AG04449 (cell line): ENCODE measurements at regions not wholly inside any gene's neighbourhood (a gene's known extent, or its start where the extent isn't known, plus 50 kb on each side); places are given as distances from the start of the nearest gene placed in this dataset.
"Not testable (repeated sequence)": the region's sequence is repeated elsewhere in the genome, so short reads cannot be mapped to it uniquely, and the experiment has no call there.

Experiments
- CTCF ChIA-PET: fragments of 350-600 bp; formaldehyde crosslinking; extraction: SDS; loops from one replicate; lab custom pipeline; 2021; ENCODE audit warnings: antibody characterized with exemption; lab: Yijun Ruan, JAX
- POLR2A ChIA-PET: fragments of 400-600, 350-600 bp; formaldehyde crosslinking; extraction: SDS; loops from one replicate; lab custom pipeline; 2020; ENCODE audit warnings: antibody characterized with exemption, inconsistent platforms; lab: Yijun Ruan, JAX
- DNase-seq: peaks from one replicate; pipeline ENCODE4 v3.0.0-alpha.2; 2010; ENCODE audit warnings: low read depth, low spot score
- H3K4me3 ChIP-seq: 2 replicates; pipeline ENCODE4 v1.5.1; 2011; ENCODE audit warnings: low read depth, mild to moderate bottlenecking, control low read depth, low read length
- CTCF ChIP-seq: IDR thresholded peaks from one replicate; pipeline ENCODE4 v1.5.1; 2011; ENCODE audit warnings: mild to moderate bottlenecking, moderate library complexity, low read length, control low read depth, inconsistent platforms; ENCODE audit not compliant: insufficient read depth; ENCODE audit errors: missing control alignments

GRCh38 chr1:143709606-143710259 is 262.1 kb downstream of the FAM72C start:
- CTCF ChIA-PET, H3K4me3 ChIP-seq, DNase-seq, POLR2A ChIA-PET: not testable (repeated sequence)
- peak; percentile 27 for TF ChIP-seq CTCF

DNA sequence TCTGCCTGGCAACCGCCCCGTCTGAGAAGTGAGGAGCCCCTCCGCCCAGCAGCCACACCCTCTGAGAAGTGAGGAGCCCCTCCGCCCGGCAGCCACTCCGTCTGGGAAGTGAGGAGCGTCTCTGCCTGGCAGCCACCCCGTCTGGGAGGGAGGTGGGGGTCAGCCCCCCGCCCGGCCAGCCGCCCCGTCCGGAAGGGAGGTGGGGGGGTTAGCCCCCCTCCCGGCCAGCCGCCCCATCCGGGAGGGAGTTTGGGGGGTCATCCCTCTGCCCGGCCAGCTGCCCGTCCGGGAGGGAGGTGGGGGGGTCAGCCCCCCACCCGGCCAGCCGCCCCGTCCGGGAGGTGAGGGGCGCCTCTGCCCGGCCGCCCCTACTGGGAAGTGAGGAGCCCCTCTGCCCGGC is 269.0 kb downstream of the FAM72C start:
- H3K4me3 ChIP-seq, DNase-seq, POLR2A ChIA-PET, CTCF ChIA-PET: not testable (repeated sequence)

DNA sequence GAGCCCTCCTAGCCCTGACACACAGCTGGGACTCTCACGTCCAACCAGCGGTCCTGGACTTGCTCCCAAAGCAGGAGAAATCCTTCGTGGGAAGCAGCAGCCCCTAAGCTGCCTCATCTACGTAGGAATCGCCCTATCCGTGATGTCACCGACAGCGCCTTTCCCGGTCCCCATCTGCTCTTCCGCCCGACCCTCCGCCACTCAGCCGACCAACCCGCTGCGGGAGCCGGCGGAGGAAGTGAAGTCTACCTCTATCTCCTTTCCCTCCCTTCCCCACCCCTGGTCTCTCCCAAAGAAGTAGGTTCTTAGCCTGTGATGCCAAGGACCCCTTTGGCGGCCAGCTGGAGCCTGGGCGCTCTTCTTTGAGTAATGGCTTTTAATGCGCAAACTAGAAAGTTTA is 272.1 kb downstream of the FAM72C start:
- DNase-seq: no peak
- no peak for TF ChIP-seq CTCF
- CTCF ChIA-PET: no interaction called here
- POLR2A ChIA-PET: no interaction called here
- no peak overlapping the region for H3K4me3 ChIP-seq

GRCh38 chr1:143699115-143699514 is 272.7 kb downstream of the FAM72C start:
- DNase-seq: no peak
- CTCF ChIA-PET: no interaction called here
- H3K4me3 ChIP-seq: no peak overlapping the region
- POLR2A ChIA-PET: no interaction called here
- no peak for TF ChIP-seq CTCF

- CTCF ChIA-PET: no interaction called here
- POLR2A ChIA-PET: no interaction called here
- H3K4me3 ChIP-seq: no peak overlapping the region
- DNase-seq: no peak
- TF ChIP-seq CTCF: peak; percentile 44
These were observed 273.8 kb downstream of the FAM72C start for GRCh38 chr1:143698016-143698415.

GRCh38 chr1:143694085-143694484 is 277.7 kb downstream of the FAM72C start:
- ChIA-PET CTCF (no interaction called here), POLR2A (no interaction called here)
- TF ChIP-seq CTCF: no peak
- no peak for DNase-seq
- H3K4me3 ChIP-seq: no peak overlapping the region

GRCh38 chr1:143691971-143692529 is 279.7 kb downstream of the FAM72C start:
- no peak for TF ChIP-seq CTCF
- POLR2A ChIA-PET: no interaction called here
- no peak for DNase-seq
- CTCF ChIA-PET: no interaction called here
- no peak overlapping the region for H3K4me3 ChIP-seq
